ENCODE measurements at regions not wholly inside any gene's neighbourhood (a gene's known extent, or its start where the extent isn't known, plus 50 kb on each side); places are given as distances from the start of the nearest gene placed in this dataset.

DNA sequence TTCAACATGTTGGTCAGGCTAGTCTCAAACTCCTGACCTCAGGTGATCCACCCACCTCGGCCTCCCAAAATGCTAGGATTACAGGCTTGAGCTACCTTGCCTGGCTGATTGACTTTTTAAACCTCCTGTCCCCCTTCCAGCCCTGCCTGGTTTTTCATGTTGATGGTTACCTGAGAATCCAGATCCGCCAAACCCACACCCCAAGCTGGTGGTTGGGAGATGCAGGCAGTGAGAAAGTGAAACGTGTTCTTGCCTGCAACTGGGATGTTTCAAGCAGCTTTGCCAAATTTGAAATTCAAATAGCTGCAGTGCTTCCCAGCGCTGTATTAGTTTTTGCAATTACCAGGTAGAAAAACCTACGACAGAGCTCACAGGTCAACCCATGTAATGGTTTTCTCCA lies 238.3 kb upstream of the PWP1 start:
- H3K79me2 ChIP-seq (ENCODE audit: insufficient read depth, low read length): no peaks in the 10 kb centered on the region
- H3K23me2 ChIP-seq (ENCODE audit: insufficient read length, low read depth, low read length, poor library complexity, severe bottlenecking): no peaks in the 10 kb centered on the region
- no peak overlapping the region for H4K8ac ChIP-seq (replicated peaks; ENCODE audit: insufficient read length, low read depth, low read length)
- DNase-seq: no peak
- TF ChIP-seq, protein P1, sequence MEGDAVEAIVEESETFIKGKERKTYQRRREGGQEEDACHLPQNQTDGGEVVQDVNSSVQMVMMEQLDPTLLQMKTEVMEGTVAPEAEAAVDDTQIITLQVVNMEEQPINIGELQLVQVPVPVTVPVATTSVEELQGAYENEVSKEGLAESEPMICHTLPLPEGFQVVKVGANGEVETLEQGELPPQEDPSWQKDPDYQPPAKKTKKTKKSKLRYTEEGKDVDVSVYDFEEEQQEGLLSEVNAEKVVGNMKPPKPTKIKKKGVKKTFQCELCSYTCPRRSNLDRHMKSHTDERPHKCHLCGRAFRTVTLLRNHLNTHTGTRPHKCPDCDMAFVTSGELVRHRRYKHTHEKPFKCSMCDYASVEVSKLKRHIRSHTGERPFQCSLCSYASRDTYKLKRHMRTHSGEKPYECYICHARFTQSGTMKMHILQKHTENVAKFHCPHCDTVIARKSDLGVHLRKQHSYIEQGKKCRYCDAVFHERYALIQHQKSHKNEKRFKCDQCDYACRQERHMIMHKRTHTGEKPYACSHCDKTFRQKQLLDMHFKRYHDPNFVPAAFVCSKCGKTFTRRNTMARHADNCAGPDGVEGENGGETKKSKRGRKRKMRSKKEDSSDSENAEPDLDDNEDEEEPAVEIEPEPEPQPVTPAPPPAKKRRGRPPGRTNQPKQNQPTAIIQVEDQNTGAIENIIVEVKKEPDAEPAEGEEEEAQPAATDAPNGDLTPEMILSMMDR (conservative IDR thresholded peaks at IDR 0.05): no peak
- no peak overlapping the region for H4K5ac ChIP-seq (ENCODE audit: insufficient read length, low read depth, low read length)
- H3K18ac ChIP-seq (ENCODE audit: insufficient read length, low read depth, low read length): no peak overlapping the region
- no peaks in the 10 kb centered on the region; the same call in 1 of the 2 replicates for H3K4me1 ChIP-seq (ENCODE audit: insufficient read depth, low read length)
- H3K4ac ChIP-seq (ENCODE audit: low read depth, low read length): no peak overlapping the region
- no peak overlapping the region for H3K27ac ChIP-seq (ENCODE audit: insufficient read length, low read depth, low read length)
- H3K27me3 ChIP-seq (ENCODE audit: insufficient read depth, low read length): no peaks in the 10 kb centered on the region
- H2AK5ac ChIP-seq (ENCODE audit: insufficient read length, low read length): no peak overlapping the region
- no peak overlapping the region for H4K91ac ChIP-seq (ENCODE audit: insufficient read length, low read depth, low read length)
- H2AFZ ChIP-seq (ENCODE audit: low read length): no peak overlapping the region
- WGBS (ENCODE audit: extremely low coverage, insufficient read length, low lambda C conversion rate): no CpG with 5 or more reads among the region's 5 CpGs
- H4K20me1 ChIP-seq (ENCODE audit: control insufficient read depth, insufficient read depth, insufficient read length): no peaks in the 10 kb centered on the region
- no peak overlapping the region for H2BK5ac ChIP-seq (ENCODE audit: insufficient read length, low read length)
- no peak overlapping the region for H2BK12ac ChIP-seq (ENCODE audit: insufficient read length, low read depth, low read length)
- Mint-ChIP-seq H3K27me3 (ENCODE audit: low read depth) (no peaks in the 10 kb centered on the region; the same call in 1 of the 2 replicates), H3K27ac (no peak overlapping the region), H3K4me1 (peaks cover 22 to 27% of the 10 kb centered on the region in 2 experiments), H3K4me3 (no peak overlapping the region), H3K9me3 (no peaks in the 10 kb centered on the region), H3K36me3 (ENCODE audit: insufficient read depth in 1 of 3, low read depth in 3 of 3) (no peaks in the 10 kb centered on the region)
- H3K56ac ChIP-seq (ENCODE audit: insufficient read length, low read depth, low read length): no peak overlapping the region
- H3K9ac ChIP-seq (ENCODE audit: extremely low read depth, insufficient read length, low read length): no peak overlapping the region
- no peak overlapping the region for H2BK20ac ChIP-seq (ENCODE audit: low read depth, low read length, poor library complexity, severe bottlenecking)
- no peak overlapping the region for H3K14ac ChIP-seq (ENCODE audit: insufficient read depth, low read length)
- H3K79me1 ChIP-seq (ENCODE audit: insufficient read depth, low read depth, low read length, poor library complexity, severe bottlenecking): no peaks in the 10 kb centered on the region
- no peak overlapping the region for H3K4me2 ChIP-seq (ENCODE audit: insufficient read depth, insufficient read length, low read length)
- H2BK15ac ChIP-seq (ENCODE audit: low read depth, low read length): no peak overlapping the region
- H3T11ph ChIP-seq (ENCODE audit: low read length): no peak overlapping the region
- H3K23ac ChIP-seq (ENCODE audit: insufficient read length, low read depth, low read length): no peak overlapping the region
- no peaks in the 10 kb centered on the region for H3K9me3 ChIP-seq (ENCODE audit: control insufficient read depth, low read depth, low read length)
- H2BK120ac ChIP-seq (ENCODE audit: low read depth, low read length, poor library complexity, severe bottlenecking): no peak overlapping the region

Measured in H9 (cell line).